OCI-LY3 (cell line): ENCODE measurements at regions not wholly inside any gene's neighbourhood (a gene's known extent, or its start where the extent isn't known, plus 50 kb on each side); places are given as distances from the start of the nearest gene placed in this dataset.

Experiments
- EZH2phosphoT487 ChIP-seq: fragments of 200-600 bp; shearing (Covaris generic); IDR thresholded peaks from 2 replicates; pipeline ENCODE4 v1.6.1; 2018; ENCODE audit warnings: antibody characterized with exemption, mixed run types, low read depth
- TF ChIP-seq, protein P1 (sequence below): fragments of 200-600, 300-600 bp; sonication (generic); IDR thresholded peaks from 2 replicates; pipeline ENCODE4 v1.5.1; 2014; ENCODE audit warnings: antibody characterized with exemption, low read length, low read depth

DNA sequence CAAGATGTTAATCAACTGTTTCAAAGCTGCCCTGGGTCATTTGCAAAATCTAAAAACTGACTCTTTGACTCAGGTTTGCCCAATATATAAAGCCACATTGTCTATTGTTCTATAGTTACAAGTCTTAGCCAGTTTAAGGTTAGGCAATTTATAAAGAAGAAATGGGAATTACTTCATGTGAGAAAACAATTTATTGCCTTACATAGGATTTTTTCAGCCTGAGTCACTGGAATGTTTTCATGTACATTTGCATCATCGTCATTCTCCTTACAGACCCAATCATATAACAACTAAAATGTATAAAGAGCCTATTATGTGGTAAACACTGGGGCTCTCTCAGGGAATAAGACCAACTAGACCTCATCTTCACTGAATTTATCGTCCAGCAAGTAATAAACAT is 100.3 kb upstream of the PLEKHG7 start:
- TF ChIP-seq, protein P1, sequence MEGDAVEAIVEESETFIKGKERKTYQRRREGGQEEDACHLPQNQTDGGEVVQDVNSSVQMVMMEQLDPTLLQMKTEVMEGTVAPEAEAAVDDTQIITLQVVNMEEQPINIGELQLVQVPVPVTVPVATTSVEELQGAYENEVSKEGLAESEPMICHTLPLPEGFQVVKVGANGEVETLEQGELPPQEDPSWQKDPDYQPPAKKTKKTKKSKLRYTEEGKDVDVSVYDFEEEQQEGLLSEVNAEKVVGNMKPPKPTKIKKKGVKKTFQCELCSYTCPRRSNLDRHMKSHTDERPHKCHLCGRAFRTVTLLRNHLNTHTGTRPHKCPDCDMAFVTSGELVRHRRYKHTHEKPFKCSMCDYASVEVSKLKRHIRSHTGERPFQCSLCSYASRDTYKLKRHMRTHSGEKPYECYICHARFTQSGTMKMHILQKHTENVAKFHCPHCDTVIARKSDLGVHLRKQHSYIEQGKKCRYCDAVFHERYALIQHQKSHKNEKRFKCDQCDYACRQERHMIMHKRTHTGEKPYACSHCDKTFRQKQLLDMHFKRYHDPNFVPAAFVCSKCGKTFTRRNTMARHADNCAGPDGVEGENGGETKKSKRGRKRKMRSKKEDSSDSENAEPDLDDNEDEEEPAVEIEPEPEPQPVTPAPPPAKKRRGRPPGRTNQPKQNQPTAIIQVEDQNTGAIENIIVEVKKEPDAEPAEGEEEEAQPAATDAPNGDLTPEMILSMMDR, result no peak
- no peak for TF ChIP-seq EZH2phosphoT487
